ENCODE measurements at regions not wholly inside any gene's neighbourhood (a gene's known extent, or its start where the extent isn't known, plus 50 kb on each side); places are given as distances from the start of the nearest gene placed in this dataset.

DNA sequence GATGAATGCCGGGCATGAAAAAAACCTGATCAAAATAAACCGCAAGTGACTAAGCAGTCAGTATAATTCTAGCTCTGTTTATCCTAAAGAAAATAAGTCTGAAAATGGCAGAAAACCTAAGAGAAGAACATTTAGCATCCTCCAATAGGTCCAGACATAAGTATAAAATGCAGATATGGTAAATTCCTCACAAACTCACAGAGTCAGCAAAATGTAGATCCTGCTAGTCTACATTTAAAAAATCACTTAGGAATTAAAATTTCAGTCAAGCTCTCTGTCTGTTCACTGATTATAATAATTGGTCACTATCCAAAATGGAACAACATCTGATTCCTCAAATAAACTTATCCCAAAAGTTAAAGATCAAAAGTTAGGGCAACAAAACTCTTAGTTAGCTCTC, 95.1 kb downstream of the DIO2 start:
- intact Hi-C loops (cut with micrococcal nuclease), result no loop called here

DNA sequence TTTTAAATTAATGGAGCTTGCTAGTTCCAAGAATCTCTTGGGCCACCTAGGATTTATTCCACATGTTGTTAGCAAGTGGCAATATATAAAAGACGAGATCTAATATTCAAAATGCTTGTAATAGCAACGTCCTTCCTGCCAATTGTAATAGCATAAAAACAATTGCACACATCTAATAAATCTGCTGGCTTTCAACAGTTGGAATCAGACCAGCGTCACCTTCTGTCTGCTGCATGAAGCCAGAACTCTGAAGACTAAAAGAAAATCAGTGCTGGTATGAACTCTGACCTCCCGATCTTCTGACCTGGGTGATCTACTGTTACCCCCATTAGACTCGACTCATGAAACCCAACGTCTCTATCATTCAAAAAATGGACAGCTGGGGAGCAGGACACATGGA, 100.6 kb downstream of the DIO2 start:
- CTCF ChIA-PET, result interaction anchor here (1.5 kb wide), 1 partner anchor 103 kb away, joined by 3 read pairs; no protein-coding TSS in a partner anchor
- no peaks in the 10 kb centered on the region for H3K9me3 Mint-ChIP-seq (ENCODE audit: unreplicated experiment)
- H3K4me1 Mint-ChIP-seq (ENCODE audit: insufficient read depth, unreplicated experiment), result no peaks in the 10 kb centered on the region
- no peak for DNase-seq (ENCODE audit: unreplicated experiment)
- H3K4me3 Mint-ChIP-seq (ENCODE audit: unreplicated experiment), result no peak overlapping the region
- TF ChIP-seq, protein P1, sequence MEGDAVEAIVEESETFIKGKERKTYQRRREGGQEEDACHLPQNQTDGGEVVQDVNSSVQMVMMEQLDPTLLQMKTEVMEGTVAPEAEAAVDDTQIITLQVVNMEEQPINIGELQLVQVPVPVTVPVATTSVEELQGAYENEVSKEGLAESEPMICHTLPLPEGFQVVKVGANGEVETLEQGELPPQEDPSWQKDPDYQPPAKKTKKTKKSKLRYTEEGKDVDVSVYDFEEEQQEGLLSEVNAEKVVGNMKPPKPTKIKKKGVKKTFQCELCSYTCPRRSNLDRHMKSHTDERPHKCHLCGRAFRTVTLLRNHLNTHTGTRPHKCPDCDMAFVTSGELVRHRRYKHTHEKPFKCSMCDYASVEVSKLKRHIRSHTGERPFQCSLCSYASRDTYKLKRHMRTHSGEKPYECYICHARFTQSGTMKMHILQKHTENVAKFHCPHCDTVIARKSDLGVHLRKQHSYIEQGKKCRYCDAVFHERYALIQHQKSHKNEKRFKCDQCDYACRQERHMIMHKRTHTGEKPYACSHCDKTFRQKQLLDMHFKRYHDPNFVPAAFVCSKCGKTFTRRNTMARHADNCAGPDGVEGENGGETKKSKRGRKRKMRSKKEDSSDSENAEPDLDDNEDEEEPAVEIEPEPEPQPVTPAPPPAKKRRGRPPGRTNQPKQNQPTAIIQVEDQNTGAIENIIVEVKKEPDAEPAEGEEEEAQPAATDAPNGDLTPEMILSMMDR (IDR thresholded peaks at IDR 0.05; ENCODE audit: unreplicated experiment), result no peak
- POLR2A ChIA-PET, result no interaction called here
- intact Hi-C loops (cut with micrococcal nuclease), result no loop called here
- H3K27ac Mint-ChIP-seq (ENCODE audit: low read depth, unreplicated experiment), result no peak overlapping the region
- BruUV-seq (replicated peaks), result no TSS peak
- H3K36me3 Mint-ChIP-seq (ENCODE audit: insufficient read depth, unreplicated experiment), result no peaks in the 10 kb centered on the region
- no peaks in the 10 kb centered on the region for H3K27me3 Mint-ChIP-seq (ENCODE audit: insufficient read depth, unreplicated experiment)

More for the DNA sequence above, 95.1 kb downstream of the DIO2 start:
- Mint-ChIP-seq H3K4me3 (ENCODE audit: unreplicated experiment) (no peak overlapping the region), H3K4me1 (ENCODE audit: insufficient read depth, unreplicated experiment) (no peaks in the 10 kb centered on the region), H3K36me3 (ENCODE audit: insufficient read depth, unreplicated experiment) (no peaks in the 10 kb centered on the region), H3K27ac (ENCODE audit: low read depth, unreplicated experiment) (no peak overlapping the region), H3K27me3 (ENCODE audit: insufficient read depth, unreplicated experiment) (no peaks in the 10 kb centered on the region), H3K9me3 (ENCODE audit: unreplicated experiment) (peaks cover 3% of the 10 kb centered on the region)
- DNase-seq (ENCODE audit: unreplicated experiment), result no peak
- BruUV-seq (replicated peaks), result no TSS peak
- ChIA-PET POLR2A (no interaction called here), CTCF (no interaction called here)
- TF ChIP-seq, protein P1 (IDR thresholded peaks at IDR 0.05; ENCODE audit: unreplicated experiment), result no peak

DNA sequence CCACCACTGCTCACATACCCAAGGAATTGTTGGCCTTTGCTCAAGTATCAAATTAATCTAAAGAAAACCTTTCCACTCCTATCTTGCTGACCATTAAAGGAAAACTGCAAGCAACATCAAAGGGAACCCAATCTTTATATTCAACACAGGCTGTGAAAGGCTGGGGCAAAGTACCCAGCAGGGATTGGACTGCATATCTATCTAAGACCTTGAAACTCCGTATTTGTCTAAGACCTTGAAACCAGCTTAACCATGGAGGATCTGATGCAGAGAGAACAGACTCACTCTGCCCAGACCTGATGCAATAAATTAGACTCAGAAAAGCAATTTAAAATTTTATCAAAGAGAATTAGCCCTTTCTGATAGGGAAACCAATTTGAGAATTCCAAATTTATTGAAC, 102.2 kb downstream of the DIO2 start:
- no peak overlapping the region for H3K4me3 Mint-ChIP-seq (ENCODE audit: unreplicated experiment)
- H3K4me1 Mint-ChIP-seq (ENCODE audit: insufficient read depth, unreplicated experiment), result no peaks in the 10 kb centered on the region
- BruUV-seq (replicated peaks), result no TSS peak
- ChIA-PET POLR2A (no interaction called here), CTCF (no interaction called here)
- TF ChIP-seq, protein P1 (IDR thresholded peaks at IDR 0.05; ENCODE audit: unreplicated experiment), result no peak
- intact Hi-C loops (cut with micrococcal nuclease), result no loop called here
- no peaks in the 10 kb centered on the region for H3K9me3 Mint-ChIP-seq (ENCODE audit: unreplicated experiment)
- H3K27me3 Mint-ChIP-seq (ENCODE audit: insufficient read depth, unreplicated experiment), result no peaks in the 10 kb centered on the region
- H3K36me3 Mint-ChIP-seq (ENCODE audit: insufficient read depth, unreplicated experiment), result no peaks in the 10 kb centered on the region
- no peak for DNase-seq (ENCODE audit: unreplicated experiment)
- H3K27ac Mint-ChIP-seq (ENCODE audit: low read depth, unreplicated experiment), result no peak overlapping the region

DNA sequence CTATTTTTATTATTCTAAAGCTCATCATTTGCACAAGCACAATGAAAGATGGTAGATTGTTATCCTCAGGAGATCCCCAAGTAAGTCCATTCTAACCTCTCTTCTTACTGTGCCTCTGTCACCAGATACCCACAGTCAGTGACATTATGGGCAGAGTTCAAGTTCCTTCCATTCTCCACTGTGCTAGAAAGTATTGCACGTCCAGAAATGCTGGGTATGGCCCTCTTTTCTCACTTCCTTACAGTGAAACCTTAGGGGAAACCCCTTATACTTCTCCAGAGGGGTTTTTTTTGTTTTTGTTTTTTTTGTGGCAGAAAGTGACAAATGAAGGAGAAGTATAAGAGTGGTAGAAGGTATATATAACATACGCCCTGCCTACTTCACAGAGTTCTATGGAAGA, 102.9 kb downstream of the DIO2 start:
- TF ChIP-seq, protein P1 (IDR thresholded peaks at IDR 0.05; ENCODE audit: unreplicated experiment), result no peak
- CTCF ChIA-PET, result no interaction called here
- no peak overlapping the region for H3K4me3 Mint-ChIP-seq (ENCODE audit: unreplicated experiment)
- BruUV-seq (replicated peaks), result no TSS peak
- H3K4me1 Mint-ChIP-seq (ENCODE audit: insufficient read depth, unreplicated experiment), result no peaks in the 10 kb centered on the region
- H3K9me3 Mint-ChIP-seq (ENCODE audit: unreplicated experiment), result no peaks in the 10 kb centered on the region
- no peaks in the 10 kb centered on the region for H3K36me3 Mint-ChIP-seq (ENCODE audit: insufficient read depth, unreplicated experiment)
- no peak for DNase-seq (ENCODE audit: unreplicated experiment)
- H3K27me3 Mint-ChIP-seq (ENCODE audit: insufficient read depth, unreplicated experiment), result no peaks in the 10 kb centered on the region
- no peak overlapping the region for H3K27ac Mint-ChIP-seq (ENCODE audit: low read depth, unreplicated experiment)
- POLR2A ChIA-PET, result no interaction called here
- intact Hi-C loops (cut with micrococcal nuclease), result no loop called here

All from MCF 10A (cell line).